Transverse colon (tissue), 4 donors: ENCODE measurements at regions not wholly inside any gene's neighbourhood (a gene's known extent, or its start where the extent isn't known, plus 50 kb on each side); places are given as distances from the start of the nearest gene placed in this dataset.

Experiments used
- DNase-seq: peaks from one replicate; pipeline ENCODE4 v3.0.0-alpha.2; 2019
- H3K27ac ChIP-seq, 4 donors: fragments of 200-600 bp; sonication (generic); 2 replicates each; pipeline ENCODE4 v1.5.1; 2016 to 2018; ENCODE audit warnings: inconsistent platforms in 4 of 4
- H3K27me3 ChIP-seq: fragments of 200-600 bp; sonication (generic); 2 replicates; pipeline ENCODE4 v1.5.1; 2017; ENCODE audit warnings: inconsistent platforms
- H3K36me3 ChIP-seq, 4 donors: fragments of 200-600 bp; sonication (generic); 2 replicates each; pipeline ENCODE4 v1.5.1; 2017 to 2019; ENCODE audit warnings: inconsistent platforms in 4 of 4
- H3K4me1 ChIP-seq, 4 donors: fragments of 200-600 bp; sonication (generic); 2 replicates each; pipeline ENCODE4 v1.5.1; 2017 to 2020; ENCODE audit warnings: inconsistent platforms in 4 of 4
- H3K4me3 ChIP-seq, 4 donors: fragments of 200-600 bp; sonication (generic); 1 replicate in 1 of 4; 2 replicates in 3 of 4; pipeline versions ENCODE4 v1.5.1 to v1.6.1; 2017 to 2019; ENCODE audit warnings: inconsistent platforms in 4 of 4
- H3K9me3 ChIP-seq, 2 donors: fragments of 200-600 bp; sonication (generic); 2 replicates each; pipeline ENCODE4 v1.5.1; 2017 to 2019; ENCODE audit warnings: inconsistent platforms in 2 of 2
- CTCF ChIP-seq, 5 experiments: fragments of 200-600 bp in 3 of 5; fragments of 450-650 bp in 2 of 5; sonication (generic) in 3 of 5; IDR thresholded peaks; 1 replicate in 2 of 5; 2 replicates in 3 of 5; pipeline ENCODE4 v1.5.1; 2016 to 2017; ENCODE audit warnings: antibody characterized with exemption in 5 of 5, inconsistent platforms in 3 of 5, mild to moderate bottlenecking in 2 of 5, moderate library complexity in 1 of 5
- EP300 ChIP-seq: sonication (generic); formaldehyde crosslinking; IDR thresholded peaks from one replicate; pipeline ENCODE4 v1.6.1; 2017; ENCODE audit warnings: antibody characterized with exemption, low read depth
- POLR2A ChIP-seq: fragments of 450-650 bp; IDR thresholded peaks from one replicate; pipeline ENCODE4 v1.6.1; 2016; ENCODE audit warnings: antibody characterized with exemption, mild to moderate bottlenecking, moderate library complexity
- POLR2AphosphoS5 ChIP-seq, 3 donors: sonication (generic); formaldehyde crosslinking; IDR thresholded peaks; one replicate each; pipeline ENCODE4 v1.6.1; 2016; ENCODE audit warnings: antibody characterized with exemption in 3 of 3
- WGBS, 2 donors: methylation state at CpG; one replicate each; pipeline ENCODE4 v1.1.5; 2018; ENCODE audit warnings: low coverage in 1 of 2; 5-methylcytosine and 5-hydroxymethylcytosine counted together
- in situ Hi-C, 4 donors: fragments of 200-750 bp; cut with MboI; loops; one replicate each; pipeline versions ENCODE4 v1.15.0 to v1.15.1; 2017; ENCODE audit warnings: low sequenced_read_pairs in 3 of 4, low pct_ligation_motif_present in 1 of 4, low pct_unique_long_range_greater_than_20kb in 1 of 4
- intact Hi-C: fragments of 100-400 bp; cut with DNase I; formaldehyde crosslinking; loops from one replicate; pipeline ENCODE4 v1.15.1; 2023; ENCODE audit warnings: low total_unique reads

- WGBS, 2 donors = 49% methylated on average over 7 of the region's 7 CpGs; no CpG with 5 or more reads in 1 of the 2 donors
- Histone ChIP-seq H3K27me3 (peaks cover 21% of the 10 kb centered on the region), H3K4me3 (no peak overlapping the region), H3K9me3 (no peaks in the 10 kb centered on the region), H3K36me3 (no peaks in the 10 kb centered on the region), H3K4me1 (no peaks in the 10 kb centered on the region), H3K27ac (no peak overlapping the region)
- intact Hi-C loops (no loop called here), in situ Hi-C loops (no loop called here)
- DNase-seq = no peak
- no peak for TF ChIP-seq POLR2AphosphoS5 (IDR thresholded peaks at IDR 0.05)
- no peak for TF ChIP-seq POLR2A
- TF ChIP-seq CTCF (IDR thresholded peaks at IDR 0.05) = no peak
- no peak for TF ChIP-seq EP300
Measured at GRCh38 chr5:176711883-176712282, 64.6 kb downstream of the TSPAN17 start.

GRCh38 chr5:176712546-176713304 lies 65.4 kb downstream of the TSPAN17 start:
- no peaks in the 10 kb centered on the region for H3K9me3 ChIP-seq
- WGBS, 2 donors = 44 to 67% methylated on average over 6 to 17 of the region's 17 CpGs
- TF ChIP-seq POLR2AphosphoS5 (IDR thresholded peaks at IDR 0.05) (no peak), CTCF (IDR thresholded peaks at IDR 0.05) (no peak), EP300 (no peak), POLR2A (no peak)
- intact Hi-C loops = no loop called here
- no peak overlapping the region for H3K4me3 ChIP-seq
- H3K4me1 ChIP-seq = no peaks in the 10 kb centered on the region
- no peaks in the 10 kb centered on the region for H3K36me3 ChIP-seq
- H3K27ac ChIP-seq = no peak overlapping the region
- H3K27me3 ChIP-seq = peaks cover 24% of the 10 kb centered on the region
- no peak for DNase-seq
- in situ Hi-C loops = no loop called here

- TF ChIP-seq POLR2AphosphoS5 (IDR thresholded peaks at IDR 0.05) (no peak), EP300 (no peak), CTCF (IDR thresholded peaks at IDR 0.05) (no peak), POLR2A (no peak)
- WGBS, 2 donors = 96% methylated on average over 6 of the region's 6 CpGs; no CpG with 5 or more reads in 1 of the 2 donors
- Histone ChIP-seq H3K4me3 (no peak overlapping the region), H3K27me3 (peaks cover 24% of the 10 kb centered on the region), H3K9me3 (no peaks in the 10 kb centered on the region), H3K27ac (no peak overlapping the region), H3K4me1 (no peaks in the 10 kb centered on the region), H3K36me3 (no peaks in the 10 kb centered on the region)
- in situ Hi-C loops (no loop called here), intact Hi-C loops (no loop called here)
- no peak for DNase-seq
Measured at GRCh38 chr5:176713409-176713808, 66.1 kb downstream of the TSPAN17 start.

GRCh38 chr5:176714067-176714466 lies 66.8 kb downstream of the TSPAN17 start:
- in situ Hi-C loops (no loop called here), intact Hi-C loops (no loop called here)
- DNase-seq = no peak
- no peak overlapping the region for H3K27ac ChIP-seq
- H3K27me3 ChIP-seq = peaks cover 24% of the 10 kb centered on the region
- H3K36me3 ChIP-seq = no peaks in the 10 kb centered on the region
- no peak overlapping the region for H3K4me3 ChIP-seq
- H3K9me3 ChIP-seq = no peaks in the 10 kb centered on the region
- WGBS, 2 donors = 70% methylated on average over 4 of the region's 4 CpGs; no CpG with 5 or more reads in 1 of the 2 donors
- TF ChIP-seq POLR2A = no peak
- no peak for TF ChIP-seq EP300
- TF ChIP-seq POLR2AphosphoS5 (IDR thresholded peaks at IDR 0.05) = no peak
- no peak for TF ChIP-seq CTCF (IDR thresholded peaks at IDR 0.05)
- no peaks in the 10 kb centered on the region for H3K4me1 ChIP-seq
